ENCODE measurements at regions not wholly inside any gene's neighbourhood (a gene's known extent, or its start where the extent isn't known, plus 50 kb on each side); places are given as distances from the start of the nearest gene placed in this dataset.

- peak; percentile 10 for DNase-seq (ENCODE audit: extremely low read depth, low read depth)
- TF ChIP-seq, protein P1, sequence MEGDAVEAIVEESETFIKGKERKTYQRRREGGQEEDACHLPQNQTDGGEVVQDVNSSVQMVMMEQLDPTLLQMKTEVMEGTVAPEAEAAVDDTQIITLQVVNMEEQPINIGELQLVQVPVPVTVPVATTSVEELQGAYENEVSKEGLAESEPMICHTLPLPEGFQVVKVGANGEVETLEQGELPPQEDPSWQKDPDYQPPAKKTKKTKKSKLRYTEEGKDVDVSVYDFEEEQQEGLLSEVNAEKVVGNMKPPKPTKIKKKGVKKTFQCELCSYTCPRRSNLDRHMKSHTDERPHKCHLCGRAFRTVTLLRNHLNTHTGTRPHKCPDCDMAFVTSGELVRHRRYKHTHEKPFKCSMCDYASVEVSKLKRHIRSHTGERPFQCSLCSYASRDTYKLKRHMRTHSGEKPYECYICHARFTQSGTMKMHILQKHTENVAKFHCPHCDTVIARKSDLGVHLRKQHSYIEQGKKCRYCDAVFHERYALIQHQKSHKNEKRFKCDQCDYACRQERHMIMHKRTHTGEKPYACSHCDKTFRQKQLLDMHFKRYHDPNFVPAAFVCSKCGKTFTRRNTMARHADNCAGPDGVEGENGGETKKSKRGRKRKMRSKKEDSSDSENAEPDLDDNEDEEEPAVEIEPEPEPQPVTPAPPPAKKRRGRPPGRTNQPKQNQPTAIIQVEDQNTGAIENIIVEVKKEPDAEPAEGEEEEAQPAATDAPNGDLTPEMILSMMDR (IDR thresholded peaks at IDR 0.05; ENCODE audit: low read depth, low read length): no peak
Measured at GRCh38 chr2:150732064-150732463, 244.6 kb upstream of the RND3 start.

- TF ChIP-seq, protein P1 (IDR thresholded peaks at IDR 0.05; ENCODE audit: low read depth, low read length): no peak
- no peak for DNase-seq (ENCODE audit: extremely low read depth, low read depth)
Measured at GRCh38 chr2:150729495-150729955, 242.1 kb upstream of the RND3 start.

- no peak for DNase-seq (ENCODE audit: extremely low read depth, low read depth)
- TF ChIP-seq, protein P1 (IDR thresholded peaks at IDR 0.05; ENCODE audit: low read depth, low read length): no peak
Measured at GRCh38 chr2:150718280-150718679, 230.8 kb upstream of the RND3 start.

- DNase-seq (ENCODE audit: extremely low read depth, low read depth): no peak
- TF ChIP-seq, protein P1 (IDR thresholded peaks at IDR 0.05; ENCODE audit: low read depth, low read length): no peak
Measured at GRCh38 chr2:150716186-150716585, 228.7 kb upstream of the RND3 start.

DNA sequence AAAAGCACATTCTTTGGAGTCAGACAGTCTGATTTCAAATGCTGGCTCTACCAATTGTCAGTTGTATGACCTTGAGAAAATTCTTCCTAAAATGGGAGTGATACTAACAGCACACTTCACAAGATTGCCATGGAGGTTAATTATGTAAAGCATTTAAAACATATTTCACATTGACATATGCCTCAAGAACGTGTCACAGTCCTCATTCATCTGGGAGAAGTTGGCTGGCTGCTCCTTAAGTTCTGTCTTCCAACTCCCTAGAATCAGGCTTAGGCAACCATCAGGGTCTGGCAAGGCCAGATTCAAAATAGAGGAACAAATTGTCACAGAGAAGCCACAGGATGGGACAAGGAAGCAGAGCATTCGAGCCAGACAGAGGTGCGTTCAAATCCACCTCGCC lies 228.0 kb upstream of the RND3 start:
- no peak for DNase-seq (ENCODE audit: extremely low read depth, low read depth)
- TF ChIP-seq, protein P1 (IDR thresholded peaks at IDR 0.05; ENCODE audit: low read depth, low read length): no peak

- DNase-seq (ENCODE audit: extremely low read depth, low read depth): no peak
- TF ChIP-seq, protein P1 (IDR thresholded peaks at IDR 0.05; ENCODE audit: low read depth, low read length): no peak
Measured at GRCh38 chr2:150710916-150711315, 223.4 kb upstream of the RND3 start.

GRCh38 chr2:150710041-150710440 lies 222.6 kb upstream of the RND3 start:
- TF ChIP-seq, protein P1 (IDR thresholded peaks at IDR 0.05; ENCODE audit: low read depth, low read length): no peak

More at GRCh38 chr2:150710041-150710440, 222.6 kb upstream of the RND3 start:
- no peak for DNase-seq (ENCODE audit: extremely low read depth, low read depth)

Measured in AG09319 (cell line).